WTC11 (cell line): ENCODE measurements at regions not wholly inside any gene's neighbourhood (a gene's known extent, or its start where the extent isn't known, plus 50 kb on each side); places are given as distances from the start of the nearest gene placed in this dataset.

ENCODE experiments used
- ATAC-seq: fragments of 200-7000 bp; cut with Tn5 transposase; 2 replicates; pipeline ENCODE4 v1.10.0; 2021; ENCODE audit warnings: mild to moderate bottlenecking, moderate library complexity
- CTCF ChIA-PET: fragments of 300-600 bp; sonication (Branson Sonifier 250); formaldehyde crosslinking; loops from one replicate; lab custom pipeline; 2021; ENCODE audit warnings: antibody characterized with exemption; lab: Charles Lee
- POLR2A ChIA-PET: fragments of 350-600 bp; sonication (Branson Sonifier 250); formaldehyde crosslinking; loops from one replicate; lab custom pipeline; 2021; ENCODE audit warnings: antibody characterized with exemption; lab: Charles Lee
- DNase-seq: peaks from one replicate; pipeline ENCODE4 v3.0.0; 2021; ENCODE audit warnings: low spot score
- H3K27ac Mint-ChIP-seq: 2 replicates; pipeline ENCODE4 v1.8.0; 2021; ENCODE audit warnings: mixed read lengths
- H3K27me3 Mint-ChIP-seq: 2 replicates; pipeline ENCODE4 v1.8.0; 2021; ENCODE audit warnings: low read depth, mild to moderate bottlenecking, moderate library complexity, mixed read lengths
- H3K36me3 Mint-ChIP-seq: 2 replicates; pipeline ENCODE4 v1.8.0; 2021; ENCODE audit warnings: mixed read lengths
- H3K4me1 Mint-ChIP-seq: 2 replicates; pipeline ENCODE4 v1.8.0; 2022; ENCODE audit warnings: mixed read lengths
- H3K4me3 Mint-ChIP-seq: 2 replicates; pipeline ENCODE4 v1.8.0; 2021; ENCODE audit warnings: mild to moderate bottlenecking, moderate library complexity, mixed read lengths
- H3K9me3 Mint-ChIP-seq: 2 replicates; pipeline ENCODE4 v1.8.0; 2021; ENCODE audit warnings: mixed read lengths
- ATF1 ChIP-seq: sonication (generic); formaldehyde crosslinking; IDR thresholded peaks from 2 replicates; pipeline ENCODE4 v1.8.1; 2023; ENCODE audit warnings: mild to moderate bottlenecking, moderate library complexity, missing genetic modification reagents
- CREB1 ChIP-seq: sonication (generic); formaldehyde crosslinking; IDR thresholded peaks from 2 replicates; pipeline ENCODE4 v1.8.0; 2023; ENCODE audit warnings: mild to moderate bottlenecking, missing genetic modification reagents
- EMX1 ChIP-seq: fragments of 250-450 bp; sonication (Bioruptor Pico); IDR thresholded peaks from 2 replicates; pipeline ENCODE4 v1.8.0; 2021; ENCODE audit warnings: mild to moderate bottlenecking
- ESRRA ChIP-seq: sonication (generic); formaldehyde crosslinking; IDR thresholded peaks from 2 replicates; pipeline ENCODE4 v1.8.1; 2022; ENCODE audit warnings: mild to moderate bottlenecking, missing genetic modification reagents, borderline replicate concordance
- FOXK1 ChIP-seq: sonication (generic); formaldehyde crosslinking; IDR thresholded peaks from 2 replicates; pipeline ENCODE4 v1.8.0; 2022; ENCODE audit warnings: mild to moderate bottlenecking, moderate library complexity, missing genetic modification reagents
- GABPB1 ChIP-seq: sonication (generic); formaldehyde crosslinking; IDR thresholded peaks from 2 replicates; pipeline ENCODE4 v1.8.1; 2023; ENCODE audit warnings: mild to moderate bottlenecking, missing genetic modification reagents
- JUN ChIP-seq: sonication (generic); formaldehyde crosslinking; IDR thresholded peaks from 2 replicates; pipeline ENCODE4 v1.8.0; 2023; ENCODE audit warnings: mild to moderate bottlenecking, missing genetic modification reagents
- NFYB ChIP-seq: sonication (generic); formaldehyde crosslinking; conservative IDR thresholded peaks from 2 replicates; pipeline ENCODE4 v1.8.0; 2022; ENCODE audit warnings: low read depth, missing genetic modification reagents
- NR1H2 ChIP-seq: sonication (generic); formaldehyde crosslinking; IDR thresholded peaks from 2 replicates; pipeline ENCODE4 v1.9.0; 2021; ENCODE audit warnings: mild to moderate bottlenecking, moderate library complexity, missing genetic modification reagents
- NR3C1 ChIP-seq: sonication (generic); formaldehyde crosslinking; conservative IDR thresholded peaks from 2 replicates; pipeline ENCODE4 v1.8.1; 2023; ENCODE audit warnings: low read depth, mild to moderate bottlenecking, missing genetic modification reagents
- SMAD3 ChIP-seq: sonication (generic); formaldehyde crosslinking; IDR thresholded peaks from 2 replicates; pipeline ENCODE4 v1.8.0; 2022; ENCODE audit warnings: missing genetic modification reagents, mild to moderate bottlenecking, borderline replicate concordance
- SMAD4 ChIP-seq: sonication (generic); formaldehyde crosslinking; IDR thresholded peaks from 2 replicates; pipeline ENCODE4 v1.8.0; 2022; ENCODE audit warnings: mild to moderate bottlenecking, missing genetic modification reagents
- SP1 ChIP-seq: sonication (generic); formaldehyde crosslinking; conservative IDR thresholded peaks from 2 replicates; pipeline ENCODE4 v1.8.1; 2022; ENCODE audit warnings: missing genetic modification reagents
- TCF7 ChIP-seq: sonication (generic); formaldehyde crosslinking; IDR thresholded peaks from 2 replicates; pipeline ENCODE4 v1.8.0; 2022; ENCODE audit warnings: mild to moderate bottlenecking, low read depth, missing genetic modification reagents, moderate library complexity
- ZNF232 ChIP-seq: sonication (generic); formaldehyde crosslinking; IDR thresholded peaks from 2 replicates; pipeline ENCODE4 v1.8.0; 2022; ENCODE audit warnings: mild to moderate bottlenecking, missing genetic modification reagents
- ZNF416 ChIP-seq: fragments of 250-450 bp; sonication (Bioruptor Pico); IDR thresholded peaks from 2 replicates; pipeline ENCODE4 v1.9.0; 2021; ENCODE audit warnings: mild to moderate bottlenecking, inconsistent platforms
- ZNF671 ChIP-seq: fragments of 250-450 bp; sonication (Bioruptor Pico); IDR thresholded peaks from 2 replicates; pipeline ENCODE4 v1.8.0; 2021; ENCODE audit warnings: mild to moderate bottlenecking
- TF ChIP-seq, protein P1 (sequence below): sonication (generic); formaldehyde crosslinking; IDR thresholded peaks from 2 replicates; pipeline ENCODE4 v1.8.0; 2022; ENCODE audit warnings: mild to moderate bottlenecking, missing genetic modification reagents
- TF ChIP-seq, protein P2 (sequence below): sonication (generic); formaldehyde crosslinking; IDR thresholded peaks from 2 replicates; pipeline ENCODE4 v1.8.1; 2022; ENCODE audit warnings: low read depth, mild to moderate bottlenecking, moderate library complexity, missing genetic modification reagents, borderline replicate concordance
- TF ChIP-seq, protein P3 (sequence below): sonication (generic); formaldehyde crosslinking; IDR thresholded peaks from 2 replicates; pipeline ENCODE4 v1.8.1; 2022; ENCODE audit warnings: low read depth, missing genetic modification reagents, borderline replicate concordance
- TF ChIP-seq, protein P4 (sequence below): fragments of 250-450 bp; sonication (Bioruptor Pico); IDR thresholded peaks from 2 replicates; pipeline ENCODE4 v1.9.0; 2021; ENCODE audit warnings: moderate library complexity, mild to moderate bottlenecking, inconsistent platforms, borderline replicate concordance
- TF ChIP-seq, protein P5 (sequence below): sonication (generic); formaldehyde crosslinking; IDR thresholded peaks from 2 replicates; pipeline ENCODE4 v1.8.0; 2023; ENCODE audit warnings: mild to moderate bottlenecking, missing genetic modification reagents
- TF ChIP-seq, protein P6 (sequence below): sonication (generic); formaldehyde crosslinking; IDR thresholded peaks from 2 replicates; pipeline ENCODE4 v1.8.1; 2023; ENCODE audit warnings: mild to moderate bottlenecking, missing genetic modification reagents, moderate library complexity

DNA sequence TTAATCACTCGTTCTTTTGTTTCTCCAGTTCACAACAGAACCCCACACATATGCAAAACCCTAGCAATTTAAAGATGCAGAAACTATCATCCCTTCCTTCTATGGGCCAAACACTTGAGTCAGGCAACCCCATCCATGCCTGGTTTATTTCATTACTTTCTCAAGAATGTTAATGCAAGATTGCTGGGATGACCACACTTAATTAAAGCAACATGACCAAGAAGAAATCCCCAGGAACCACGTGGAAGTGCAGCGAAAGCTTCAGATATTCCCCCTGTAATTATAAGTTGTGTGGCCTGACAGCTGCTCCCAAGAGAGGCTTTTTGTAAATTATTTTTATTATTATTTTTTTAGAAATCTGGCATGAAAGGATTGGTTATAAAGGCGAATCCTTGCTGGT is 246.2 kb upstream of the ID2 start:
- ATAC-seq (no peak), DNase-seq (no peak)
- TF ChIP-seq, protein P1, sequence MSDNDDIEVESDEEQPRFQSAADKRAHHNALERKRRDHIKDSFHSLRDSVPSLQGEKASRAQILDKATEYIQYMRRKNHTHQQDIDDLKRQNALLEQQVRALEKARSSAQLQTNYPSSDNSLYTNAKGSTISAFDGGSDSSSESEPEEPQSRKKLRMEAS (CRISPR knock-in tag) = no peak
- TF ChIP-seq GABPB1 (no peak), SMAD4 (CRISPR knock-in tag) (no peak), ZNF232 (CRISPR knock-in tag) (no peak), JUN (CRISPR knock-in tag) (no peak)
- TF ChIP-seq, protein P2, sequence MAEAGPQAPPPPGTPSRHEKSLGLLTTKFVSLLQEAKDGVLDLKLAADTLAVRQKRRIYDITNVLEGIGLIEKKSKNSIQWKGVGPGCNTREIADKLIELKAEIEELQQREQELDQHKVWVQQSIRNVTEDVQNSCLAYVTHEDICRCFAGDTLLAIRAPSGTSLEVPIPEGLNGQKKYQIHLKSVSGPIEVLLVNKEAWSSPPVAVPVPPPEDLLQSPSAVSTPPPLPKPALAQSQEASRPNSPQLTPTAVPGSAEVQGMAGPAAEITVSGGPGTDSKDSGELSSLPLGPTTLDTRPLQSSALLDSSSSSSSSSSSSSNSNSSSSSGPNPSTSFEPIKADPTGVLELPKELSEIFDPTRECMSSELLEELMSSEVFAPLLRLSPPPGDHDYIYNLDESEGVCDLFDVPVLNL (CRISPR knock-in tag) = no peak
- TF ChIP-seq, protein P3, sequence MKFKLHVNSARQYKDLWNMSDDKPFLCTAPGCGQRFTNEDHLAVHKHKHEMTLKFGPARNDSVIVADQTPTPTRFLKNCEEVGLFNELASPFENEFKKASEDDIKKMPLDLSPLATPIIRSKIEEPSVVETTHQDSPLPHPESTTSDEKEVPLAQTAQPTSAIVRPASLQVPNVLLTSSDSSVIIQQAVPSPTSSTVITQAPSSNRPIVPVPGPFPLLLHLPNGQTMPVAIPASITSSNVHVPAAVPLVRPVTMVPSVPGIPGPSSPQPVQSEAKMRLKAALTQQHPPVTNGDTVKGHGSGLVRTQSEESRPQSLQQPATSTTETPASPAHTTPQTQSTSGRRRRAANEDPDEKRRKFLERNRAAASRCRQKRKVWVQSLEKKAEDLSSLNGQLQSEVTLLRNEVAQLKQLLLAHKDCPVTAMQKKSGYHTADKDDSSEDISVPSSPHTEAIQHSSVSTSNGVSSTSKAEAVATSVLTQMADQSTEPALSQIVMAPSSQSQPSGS (CRISPR knock-in tag) = no peak
- 0 out of 2 replicates have a peak overlapping the region, but pooled peaks have one; percentile 21 for H3K27ac Mint-ChIP-seq
- H3K9me3 Mint-ChIP-seq = peaks cover 21% of the 10 kb centered on the region
- no peaks in the 10 kb centered on the region for H3K27me3 Mint-ChIP-seq
- ChIA-PET CTCF (no interaction called here), POLR2A (no interaction called here)
- H3K4me3 Mint-ChIP-seq = no peak overlapping the region
- H3K4me1 Mint-ChIP-seq = peaks cover 16% of the 10 kb centered on the region
- no peaks in the 10 kb centered on the region for H3K36me3 Mint-ChIP-seq

DNA sequence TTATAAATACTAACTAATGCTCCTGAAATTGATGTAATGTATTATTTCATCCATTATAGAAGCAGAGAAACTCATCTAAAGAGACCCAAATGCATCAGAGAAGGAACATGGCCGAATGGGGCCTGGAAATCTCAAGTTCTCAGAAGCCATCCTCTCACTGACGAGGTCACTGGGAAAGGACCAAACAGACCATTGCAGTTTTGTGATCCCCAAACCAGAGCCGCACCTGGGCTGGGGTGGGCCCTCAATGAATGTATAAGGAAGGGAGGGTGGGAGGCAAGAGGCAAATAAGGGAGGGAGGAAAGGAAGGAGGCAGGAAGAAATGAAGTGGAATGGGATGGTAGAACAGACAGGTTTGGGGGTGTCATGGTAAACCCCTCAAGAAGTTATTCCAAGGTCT is 245.3 kb upstream of the ID2 start:
- ChIA-PET POLR2A (no interaction called here), CTCF (no interaction called here)
- TF ChIP-seq TCF7 (CRISPR knock-in tag) = no peak
- TF ChIP-seq ZNF416 (CRISPR knock-in tag) = no peak
- no peak for TF ChIP-seq SMAD3 (CRISPR knock-in tag)
- no peak for TF ChIP-seq NR3C1 (CRISPR knock-in tag)
- TF ChIP-seq ESRRA (CRISPR knock-in tag) = no peak
- TF ChIP-seq, protein P4, sequence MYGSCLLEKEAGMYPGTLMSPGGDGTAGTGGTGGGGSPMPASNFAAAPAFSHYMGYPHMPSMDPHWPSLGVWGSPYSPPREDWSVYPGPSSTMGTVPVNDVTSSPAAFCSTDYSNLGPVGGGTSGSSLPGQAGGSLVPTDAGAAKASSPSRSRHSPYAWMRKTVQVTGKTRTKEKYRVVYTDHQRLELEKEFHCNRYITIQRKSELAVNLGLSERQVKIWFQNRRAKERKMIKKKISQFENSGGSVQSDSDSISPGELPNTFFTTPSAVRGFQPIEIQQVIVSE (CRISPR knock-in tag) = no peak
- TF ChIP-seq SP1 (CRISPR knock-in tag) = no peak
- TF ChIP-seq, all 79 proteins: peak for 0
- DNase-seq (no peak), ATAC-seq (no peak)
- Mint-ChIP-seq H3K27me3 (no peaks in the 10 kb centered on the region), H3K9me3 (peaks cover 13% of the 10 kb centered on the region), H3K4me3 (no peak overlapping the region), H3K27ac (no peak overlapping the region), H3K4me1 (peaks cover 16% of the 10 kb centered on the region), H3K36me3 (no peaks in the 10 kb centered on the region)

DNA sequence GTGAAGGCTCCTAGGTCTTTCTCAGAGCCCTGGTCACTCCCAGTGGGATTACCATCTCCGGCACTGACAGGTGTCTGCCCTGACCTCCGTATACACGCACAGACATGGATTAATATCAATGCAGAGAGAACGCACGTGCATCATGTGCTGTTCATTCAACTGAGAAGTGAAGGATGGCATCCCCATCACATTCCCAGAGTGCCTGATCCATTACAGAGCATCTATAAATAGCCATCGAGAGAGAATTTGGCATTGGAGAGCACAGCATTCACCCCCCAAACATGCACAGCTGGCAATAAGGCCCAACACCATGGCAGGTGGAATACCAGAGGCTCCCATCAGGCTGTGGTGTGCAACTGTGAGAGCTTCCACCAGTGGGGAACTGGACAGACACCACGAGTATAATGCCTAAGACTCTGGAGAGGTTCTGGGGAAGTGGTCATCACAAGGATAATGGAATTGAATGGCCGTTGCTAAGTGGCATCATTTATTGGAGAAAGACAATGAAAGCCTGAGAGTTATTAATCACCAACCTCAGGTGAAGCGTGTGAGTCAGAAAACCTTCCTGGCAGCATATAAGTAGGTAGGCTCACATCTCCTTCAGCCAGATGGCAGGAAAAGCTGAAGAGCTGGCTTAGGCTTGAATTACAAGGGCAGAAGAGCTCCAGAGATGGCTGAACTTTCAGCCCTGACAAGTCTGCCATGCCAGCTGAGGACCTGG is 244.5 kb upstream of the ID2 start:
- no peak overlapping the region for H3K27ac Mint-ChIP-seq
- TF ChIP-seq ZNF671 (no peak), CREB1 (CRISPR knock-in tag) (no peak), FOXK1 (CRISPR knock-in tag) (no peak), ATF1 (CRISPR knock-in tag) (no peak), NFYB (CRISPR knock-in tag) (no peak), EMX1 (no peak), NR1H2 (CRISPR knock-in tag) (no peak)
- TF ChIP-seq, protein P5, sequence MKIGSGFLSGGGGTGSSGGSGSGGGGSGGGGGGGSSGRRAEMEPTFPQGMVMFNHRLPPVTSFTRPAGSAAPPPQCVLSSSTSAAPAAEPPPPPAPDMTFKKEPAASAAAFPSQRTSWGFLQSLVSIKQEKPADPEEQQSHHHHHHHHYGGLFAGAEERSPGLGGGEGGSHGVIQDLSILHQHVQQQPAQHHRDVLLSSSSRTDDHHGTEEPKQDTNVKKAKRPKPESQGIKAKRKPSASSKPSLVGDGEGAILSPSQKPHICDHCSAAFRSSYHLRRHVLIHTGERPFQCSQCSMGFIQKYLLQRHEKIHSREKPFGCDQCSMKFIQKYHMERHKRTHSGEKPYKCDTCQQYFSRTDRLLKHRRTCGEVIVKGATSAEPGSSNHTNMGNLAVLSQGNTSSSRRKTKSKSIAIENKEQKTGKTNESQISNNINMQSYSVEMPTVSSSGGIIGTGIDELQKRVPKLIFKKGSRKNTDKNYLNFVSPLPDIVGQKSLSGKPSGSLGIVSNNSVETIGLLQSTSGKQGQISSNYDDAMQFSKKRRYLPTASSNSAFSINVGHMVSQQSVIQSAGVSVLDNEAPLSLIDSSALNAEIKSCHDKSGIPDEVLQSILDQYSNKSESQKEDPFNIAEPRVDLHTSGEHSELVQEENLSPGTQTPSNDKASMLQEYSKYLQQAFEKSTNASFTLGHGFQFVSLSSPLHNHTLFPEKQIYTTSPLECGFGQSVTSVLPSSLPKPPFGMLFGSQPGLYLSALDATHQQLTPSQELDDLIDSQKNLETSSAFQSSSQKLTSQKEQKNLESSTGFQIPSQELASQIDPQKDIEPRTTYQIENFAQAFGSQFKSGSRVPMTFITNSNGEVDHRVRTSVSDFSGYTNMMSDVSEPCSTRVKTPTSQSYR = no peak
- TF ChIP-seq, protein P6, sequence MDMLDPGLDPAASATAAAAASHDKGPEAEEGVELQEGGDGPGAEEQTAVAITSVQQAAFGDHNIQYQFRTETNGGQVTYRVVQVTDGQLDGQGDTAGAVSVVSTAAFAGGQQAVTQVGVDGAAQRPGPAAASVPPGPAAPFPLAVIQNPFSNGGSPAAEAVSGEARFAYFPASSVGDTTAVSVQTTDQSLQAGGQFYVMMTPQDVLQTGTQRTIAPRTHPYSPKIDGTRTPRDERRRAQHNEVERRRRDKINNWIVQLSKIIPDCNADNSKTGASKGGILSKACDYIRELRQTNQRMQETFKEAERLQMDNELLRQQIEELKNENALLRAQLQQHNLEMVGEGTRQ (CRISPR knock-in tag) = no peak
- TF ChIP-seq, all 79 proteins: peak for 0
- Mint-ChIP-seq H3K27me3 (no peaks in the 10 kb centered on the region), H3K9me3 (peaks cover 13% of the 10 kb centered on the region), H3K36me3 (no peaks in the 10 kb centered on the region), H3K4me1 (peaks cover 16% of the 10 kb centered on the region), H3K4me3 (no peak overlapping the region)
- ATAC-seq = no peak
- ChIA-PET CTCF (no interaction called here), POLR2A (no interaction called here)
- DNase-seq = no peak
